ENCODE measurements at regions not wholly inside any gene's neighbourhood (a gene's known extent, or its start where the extent isn't known, plus 50 kb on each side); places are given as distances from the start of the nearest gene placed in this dataset.
"Not testable (repeated sequence)": the region's sequence is repeated elsewhere in the genome, so short reads cannot be mapped to it uniquely, and the experiment has no call there.

DNA sequence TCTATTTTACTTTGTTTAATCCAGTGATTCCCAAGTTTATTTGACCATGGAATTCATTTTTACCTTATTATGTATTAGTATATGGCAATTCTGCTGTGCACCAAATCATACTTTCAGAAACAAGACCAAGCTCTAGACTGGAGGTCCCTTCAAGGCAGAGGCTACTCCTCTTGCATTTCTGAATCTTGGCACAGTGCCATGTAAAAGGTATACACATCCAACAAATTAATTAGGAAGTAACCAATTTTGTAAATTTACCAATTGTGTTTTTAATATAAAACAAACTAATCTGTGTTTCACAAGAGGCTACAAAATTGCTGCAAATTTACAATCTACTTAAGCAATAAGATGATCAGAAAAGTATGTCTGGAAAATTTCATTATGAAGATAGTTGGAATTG is 712.2 kb upstream of the HS3ST1 start:
- DNase-seq, result no peak

DNA sequence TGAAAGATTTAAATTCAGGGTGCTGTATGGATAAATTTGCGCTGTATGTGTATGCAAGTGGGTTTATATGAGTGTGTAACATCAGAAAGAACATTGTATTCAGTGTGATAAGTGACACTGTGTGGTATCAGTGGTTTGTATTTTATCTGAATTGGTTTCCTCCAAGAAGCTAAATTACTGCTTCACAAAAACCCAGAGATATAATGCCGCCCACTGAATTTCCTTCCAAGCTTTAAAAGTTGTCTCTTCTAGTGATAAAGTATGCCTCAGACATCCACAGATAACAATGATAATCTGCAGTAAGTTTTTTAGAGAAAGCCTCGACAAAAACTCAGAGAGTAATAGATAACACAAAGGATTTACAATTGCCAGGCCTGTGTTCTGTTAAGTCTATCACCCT is 710.6 kb upstream of the HS3ST1 start:
- no peak for DNase-seq

DNA sequence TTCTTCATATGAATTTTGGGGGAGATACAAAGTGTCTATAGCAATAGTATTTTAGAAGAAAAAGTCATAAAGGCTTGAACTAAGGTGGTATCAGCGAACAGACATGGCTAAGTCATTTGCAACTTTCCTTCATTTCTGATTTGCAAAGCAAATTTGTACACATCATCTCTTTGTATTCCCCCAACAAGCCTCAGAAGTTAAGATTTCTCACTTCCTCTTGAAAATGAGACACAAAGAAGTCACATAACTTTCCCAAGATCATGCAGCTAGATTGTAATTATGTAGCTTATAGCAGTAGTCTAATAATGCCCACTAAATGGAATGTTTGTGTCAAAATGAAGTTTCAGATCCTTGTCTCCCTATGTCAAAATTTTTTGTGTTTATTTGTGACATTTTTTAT is 709.8 kb upstream of the HS3ST1 start:
- DNase-seq, result no peak

DNA sequence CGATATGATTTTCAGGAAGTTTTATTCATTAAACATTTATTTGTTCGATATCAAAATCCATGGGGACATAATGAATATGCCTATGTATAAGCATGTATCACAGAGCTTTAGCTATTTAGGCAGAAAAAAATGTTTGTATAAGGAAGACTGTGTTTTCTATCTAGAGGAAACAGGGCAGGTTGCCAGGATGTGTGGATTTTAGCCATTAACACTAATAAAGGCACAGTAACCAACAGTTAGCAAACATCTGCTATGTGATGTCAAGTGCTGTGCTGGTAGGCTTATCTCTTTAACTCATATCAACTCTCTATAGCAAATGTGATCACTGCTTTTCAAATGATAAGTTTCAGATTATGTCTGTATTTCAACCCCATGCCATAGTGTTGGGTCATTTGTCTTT is 708.9 kb upstream of the HS3ST1 start:
- DNase-seq, result no peak

DNA sequence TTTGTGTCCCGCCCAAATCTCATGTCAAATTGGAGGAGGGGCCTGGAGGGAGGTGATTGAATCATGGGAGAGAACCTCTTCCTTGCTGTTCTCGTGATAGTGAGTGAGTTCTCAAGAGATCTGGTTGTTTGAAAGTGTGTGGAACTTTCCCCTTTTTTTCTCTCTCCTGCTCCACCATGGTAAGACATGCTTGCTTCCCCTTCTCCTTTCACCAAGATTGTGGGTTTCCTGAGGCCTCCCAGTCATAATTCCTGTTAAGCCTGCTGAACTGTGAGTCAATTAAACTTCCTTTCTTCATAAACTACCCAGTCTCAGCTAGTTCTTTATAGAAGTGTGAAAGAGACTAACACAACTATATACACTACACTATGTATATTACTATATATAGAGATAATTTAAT is 697.8 kb upstream of the HS3ST1 start:
- no peak for DNase-seq

DNA sequence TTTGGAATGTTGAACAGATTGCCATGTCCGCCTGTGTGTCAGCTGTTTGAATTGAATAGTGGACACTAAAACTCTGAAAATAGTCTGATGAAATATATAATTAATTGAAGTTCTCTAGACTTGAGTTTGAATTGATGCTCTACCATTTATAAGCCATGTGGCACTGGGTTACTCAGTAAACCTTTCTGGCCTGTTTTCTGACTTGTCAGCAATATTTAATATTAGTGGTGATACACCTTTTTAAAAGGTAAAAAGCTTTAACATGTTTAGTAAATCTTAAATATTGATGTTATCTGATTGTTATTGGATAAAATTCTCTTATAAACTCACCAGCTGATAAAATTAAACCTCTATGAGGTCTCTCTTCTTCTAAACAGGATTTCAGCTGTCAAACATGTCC is 695.4 kb upstream of the HS3ST1 start:
- DNase-seq, result no peak

DNA sequence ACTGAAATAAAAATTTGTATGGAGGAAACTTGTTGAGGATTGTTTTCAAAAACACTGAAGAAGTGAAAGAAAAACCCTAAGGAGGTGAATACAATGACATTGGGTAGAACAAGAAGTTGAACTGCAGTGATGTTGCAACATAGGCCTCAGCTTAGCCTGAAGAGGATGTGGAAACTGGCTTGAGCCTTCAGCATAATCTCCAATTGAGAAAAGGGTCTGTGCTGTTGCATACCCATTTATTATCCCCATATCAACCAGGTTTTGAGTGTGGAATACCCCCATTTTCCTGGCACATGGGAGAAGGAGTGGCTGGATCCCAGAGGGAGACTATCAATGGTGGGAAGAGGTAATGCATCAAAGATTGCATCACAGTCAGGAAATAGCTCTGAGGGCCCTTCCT is 695.0 kb upstream of the HS3ST1 start:
- no peak for DNase-seq

DNA sequence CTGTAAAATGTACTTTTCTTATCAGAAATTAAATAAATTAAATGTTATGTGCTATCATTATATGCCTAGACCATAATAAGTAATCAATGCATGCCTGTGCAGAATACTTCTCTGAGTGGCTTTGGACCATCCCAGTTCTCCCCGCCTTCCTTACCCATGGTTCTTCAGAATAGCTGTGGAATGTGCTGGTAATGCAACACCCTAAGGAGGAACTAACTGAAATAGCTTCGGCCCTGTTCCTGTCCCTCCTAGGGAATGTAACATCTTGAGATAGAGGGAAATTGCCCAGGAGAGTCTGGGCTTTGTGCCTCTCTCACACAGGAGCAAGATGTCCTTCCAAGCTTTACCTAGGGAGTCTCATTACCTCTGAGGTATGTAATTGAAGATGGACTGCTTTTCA is 693.6 kb upstream of the HS3ST1 start:
- DNase-seq, result no peak

DNA sequence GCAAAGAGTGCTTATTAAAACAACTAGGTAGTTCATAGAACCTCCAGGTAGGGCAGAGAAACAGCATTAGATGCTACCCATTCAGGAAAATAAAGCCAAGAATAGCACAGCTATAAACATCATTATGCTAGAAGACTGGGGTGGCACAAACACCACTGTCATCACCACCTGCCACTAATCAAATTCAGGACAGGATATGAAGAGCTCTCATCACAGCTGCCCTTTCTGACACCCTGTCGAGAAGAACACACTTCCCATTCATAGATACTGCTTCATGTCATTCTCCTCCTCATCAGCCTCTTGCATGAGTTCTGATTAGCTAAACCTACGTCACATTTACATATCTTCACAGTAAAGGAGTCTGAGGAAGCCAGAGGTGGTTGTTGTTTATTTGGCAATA is 692.3 kb upstream of the HS3ST1 start:
- no peak for DNase-seq

DNA sequence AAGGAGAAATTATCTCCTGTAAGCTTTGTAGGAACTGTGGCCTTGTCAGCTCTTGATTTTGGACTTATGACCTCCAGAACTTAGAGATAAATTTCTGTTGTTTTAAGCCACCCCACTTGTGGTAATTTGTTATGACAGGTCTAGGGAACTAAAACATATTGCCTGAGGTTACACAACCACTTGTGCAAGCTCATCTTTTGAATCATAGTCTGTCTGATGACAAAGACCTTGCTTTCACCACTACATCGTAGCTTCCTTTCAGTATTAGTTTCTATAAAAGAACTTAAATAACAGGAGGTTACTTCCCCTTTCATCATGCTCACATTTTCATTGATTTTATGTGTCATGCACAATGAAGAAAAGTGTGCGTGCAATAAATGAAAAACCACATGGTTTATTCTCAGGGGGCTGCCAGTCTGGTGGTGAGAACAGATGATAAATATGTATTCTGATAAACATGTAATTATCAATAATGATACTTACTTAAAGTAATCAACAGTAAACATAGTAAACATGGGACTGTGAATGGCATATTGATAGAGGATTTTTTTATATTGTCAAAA is 690.0 kb upstream of the HS3ST1 start:
- no peak for DNase-seq

DNA sequence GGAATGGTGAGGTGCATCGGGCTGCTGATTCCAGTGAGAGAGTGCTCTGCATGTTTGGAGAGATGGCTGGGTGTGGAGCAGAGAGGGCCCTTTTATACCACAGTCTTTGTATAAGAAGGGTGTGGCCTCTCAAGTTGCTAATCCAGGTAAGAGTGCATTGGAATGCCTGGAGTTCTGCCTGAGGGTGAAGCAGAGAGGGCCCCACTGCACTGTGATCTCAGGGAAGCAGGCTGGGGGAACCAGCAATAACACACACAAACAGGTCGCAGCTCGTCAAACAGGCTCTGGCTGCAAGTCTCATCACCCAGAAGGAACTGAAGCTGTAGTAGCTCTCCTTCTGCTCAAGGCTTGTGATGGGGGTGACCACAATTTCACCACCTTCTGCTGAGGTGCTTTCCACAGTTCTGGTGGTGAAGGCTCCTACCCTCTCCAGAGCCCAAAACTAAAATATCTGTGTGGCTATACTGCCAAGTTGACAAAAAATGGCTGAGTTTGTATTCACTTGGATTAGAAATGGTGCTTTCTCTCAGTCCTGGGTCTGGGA is 687.4 kb upstream of the HS3ST1 start:
- no peak for DNase-seq

DNA sequence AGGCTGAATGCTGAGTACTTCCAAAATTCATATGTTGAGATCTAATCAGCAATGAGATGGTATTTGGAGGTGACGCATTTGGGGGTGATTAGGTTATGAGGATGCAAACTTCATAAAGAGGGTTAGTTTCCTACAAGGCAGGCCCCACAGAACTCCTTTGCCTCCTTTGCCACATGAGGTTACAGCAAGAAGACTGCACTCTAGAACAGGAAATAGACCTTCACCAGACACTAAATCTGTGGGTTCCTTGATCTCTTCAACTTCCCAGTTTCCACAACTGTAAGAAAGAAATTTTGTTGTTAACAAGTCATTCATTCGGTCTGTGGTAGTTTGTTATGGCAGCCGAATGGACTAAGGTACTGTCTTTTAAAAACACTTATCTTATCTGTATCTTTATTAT is 681.9 kb upstream of the HS3ST1 start:
- no peak for DNase-seq

DNA sequence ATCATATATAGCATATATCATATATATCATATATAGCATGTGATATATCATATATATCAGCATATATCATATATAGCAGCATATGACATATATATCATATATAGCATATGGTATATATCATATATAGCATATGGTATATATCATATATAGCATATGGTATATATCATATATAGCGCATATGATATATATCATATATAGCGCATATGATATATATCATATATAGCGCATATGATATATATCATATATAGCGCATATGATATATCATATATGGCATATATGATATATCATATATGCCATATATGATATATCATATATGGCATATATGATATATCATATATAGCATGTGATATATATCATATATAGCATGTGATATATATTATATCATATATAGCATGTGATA is 680.4 kb upstream of the HS3ST1 start:
- DNase-seq, result not testable (repeated sequence)

DNA sequence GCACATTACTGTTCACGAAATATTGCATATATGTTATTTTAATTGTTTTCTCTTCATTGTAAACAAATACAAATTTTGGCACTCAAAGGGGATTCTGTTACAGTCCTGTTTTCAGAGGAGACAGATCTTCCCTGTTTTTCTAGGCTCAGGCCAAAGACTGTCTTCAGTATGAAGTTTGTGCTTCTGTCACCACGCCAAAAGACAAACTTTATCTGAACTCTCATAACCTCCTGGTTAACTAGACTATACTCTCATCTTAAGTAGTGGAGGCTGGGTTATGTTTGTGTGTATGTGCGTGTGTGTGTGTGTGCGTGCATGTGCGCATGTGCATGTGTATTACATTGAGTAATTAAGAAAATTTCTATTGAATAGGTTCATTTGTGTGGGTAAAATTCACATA is 676.8 kb upstream of the HS3ST1 start:
- no peak for DNase-seq

DNA sequence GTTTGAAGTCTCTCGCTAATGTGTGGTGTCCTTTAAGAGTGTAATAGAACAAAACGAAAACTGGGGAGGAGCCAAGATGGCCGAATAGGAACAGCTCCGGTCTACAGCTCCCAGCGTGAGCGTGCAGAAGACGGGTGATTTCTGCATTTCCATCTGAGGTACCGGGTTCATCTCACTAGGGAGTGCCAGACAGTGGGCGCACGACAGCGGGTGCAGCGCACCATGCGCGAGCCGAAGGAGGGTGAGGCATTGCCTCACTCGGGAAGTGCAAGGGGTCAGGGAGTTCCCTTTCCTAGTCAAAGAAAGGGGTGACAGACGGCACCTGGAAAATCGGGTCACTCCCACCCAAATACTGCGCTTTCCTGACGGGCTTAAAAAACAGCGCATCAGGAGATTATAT is 661.2 kb upstream of the HS3ST1 start:
- not testable (repeated sequence) for DNase-seq

DNA sequence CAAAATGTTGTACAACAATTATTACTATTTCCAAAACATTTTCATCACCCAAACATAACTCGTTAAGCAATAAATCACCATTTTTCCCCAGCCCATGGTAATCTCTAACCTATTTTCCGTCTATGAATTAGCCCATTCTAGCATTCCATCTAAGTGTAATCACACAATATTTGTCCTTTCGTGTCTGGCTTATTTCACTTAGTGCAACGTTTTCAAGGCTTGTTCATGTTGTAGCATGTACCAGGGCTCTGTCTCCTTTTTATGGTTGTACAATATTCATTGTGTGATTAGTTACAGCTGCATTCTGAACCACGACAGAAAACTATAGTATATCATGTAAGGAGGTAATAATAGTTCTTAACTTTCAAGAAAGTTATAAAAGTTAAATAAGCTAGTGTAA is 656.0 kb upstream of the HS3ST1 start:
- DNase-seq, result no peak

DNA sequence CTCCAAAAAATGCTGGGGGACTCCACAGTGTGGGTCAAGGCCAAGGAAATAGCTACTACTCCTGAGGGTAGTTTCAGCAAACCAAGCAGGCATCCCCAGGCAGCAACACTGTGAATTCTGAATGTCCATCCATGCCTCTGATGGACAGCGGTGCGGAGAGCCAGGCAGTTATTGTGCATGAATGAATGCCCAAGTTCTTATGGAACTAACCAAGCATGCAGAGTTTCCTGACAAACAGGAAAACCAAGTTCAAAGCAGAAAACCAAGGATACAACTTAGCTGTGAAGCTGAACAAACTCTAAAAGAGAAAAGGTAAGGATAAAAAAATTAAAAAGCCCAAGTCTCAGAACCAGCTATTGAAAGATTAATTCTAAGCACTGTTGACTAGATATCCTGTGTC is 642.6 kb upstream of the HS3ST1 start:
- no peak for DNase-seq

DNA sequence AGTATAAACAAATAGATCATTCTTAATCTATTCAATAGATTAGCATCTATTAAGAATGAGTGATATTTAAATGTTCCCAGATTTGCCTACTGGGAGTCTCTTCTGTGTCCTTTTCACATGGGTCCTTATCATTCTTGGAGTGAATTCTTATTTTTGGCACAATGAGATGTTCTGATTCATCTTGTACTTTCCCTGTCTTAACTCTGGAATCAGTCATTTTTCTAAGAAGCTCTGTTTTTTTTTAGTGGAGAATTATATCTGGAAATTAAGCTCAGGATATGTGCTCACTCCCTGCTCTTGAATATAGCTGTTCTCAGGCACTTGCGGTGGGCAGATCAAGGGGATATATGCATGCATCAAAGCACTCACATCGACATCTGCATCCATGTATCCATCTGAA is 625.3 kb upstream of the HS3ST1 start:
- DNase-seq, result no peak

DNA sequence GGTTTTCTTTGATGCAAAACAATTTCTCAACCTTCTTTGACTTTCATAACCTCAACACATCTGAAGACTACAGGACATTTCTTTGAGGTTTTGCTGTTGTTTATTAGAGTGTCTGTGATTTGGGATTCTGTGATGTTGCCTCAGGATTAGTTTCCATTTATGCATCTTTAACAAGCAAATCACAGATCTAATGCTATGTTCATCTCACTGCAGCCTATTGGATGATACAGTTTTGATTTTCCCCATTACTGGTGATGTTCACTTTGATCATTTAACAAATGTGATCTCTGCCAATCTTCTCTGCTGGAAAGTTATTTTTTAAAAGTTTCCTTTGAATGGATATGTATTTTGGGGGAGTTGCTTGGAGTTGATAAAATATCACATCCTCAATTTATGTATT is 624.9 kb upstream of the HS3ST1 start:
- no peak for DNase-seq

DNA sequence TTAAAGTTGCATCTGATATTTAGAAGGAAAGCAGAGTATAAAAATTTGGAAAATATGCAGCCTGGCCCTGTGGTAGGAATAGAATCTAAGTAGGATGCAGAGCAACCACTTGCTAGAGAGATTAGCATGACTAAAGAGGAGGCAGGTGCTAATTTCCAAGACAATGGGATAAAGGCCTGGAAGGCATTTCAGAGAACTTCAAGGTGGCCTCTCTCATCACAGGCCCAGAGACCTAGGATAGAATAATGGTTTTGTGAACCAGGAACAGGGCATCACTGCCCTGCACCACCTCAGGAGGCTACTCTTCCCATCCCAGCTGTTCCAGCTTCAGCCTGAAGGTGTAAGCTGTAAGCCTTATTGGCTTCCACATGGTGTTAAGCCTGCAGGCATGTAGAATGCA is 621.7 kb upstream of the HS3ST1 start:
- no peak for DNase-seq

DNA sequence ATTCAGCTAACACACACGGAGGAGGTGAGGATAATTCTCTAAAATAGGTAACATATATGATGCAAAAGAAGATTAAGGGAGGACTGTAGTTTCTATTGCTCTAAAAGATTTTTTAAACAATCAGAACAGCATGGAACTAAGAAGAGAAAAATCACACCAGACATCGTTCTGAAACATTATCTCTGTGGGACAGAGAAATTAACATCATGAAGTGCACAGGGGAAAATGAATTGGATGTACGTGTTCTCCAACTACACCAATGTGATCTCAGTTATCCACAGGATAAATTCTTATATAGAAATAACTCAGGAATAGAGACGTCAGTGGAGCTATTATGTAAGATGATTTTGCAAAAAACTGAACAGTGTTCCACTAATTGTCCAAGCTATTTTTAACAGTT is 614.1 kb upstream of the HS3ST1 start:
- DNase-seq, result no peak

DNA sequence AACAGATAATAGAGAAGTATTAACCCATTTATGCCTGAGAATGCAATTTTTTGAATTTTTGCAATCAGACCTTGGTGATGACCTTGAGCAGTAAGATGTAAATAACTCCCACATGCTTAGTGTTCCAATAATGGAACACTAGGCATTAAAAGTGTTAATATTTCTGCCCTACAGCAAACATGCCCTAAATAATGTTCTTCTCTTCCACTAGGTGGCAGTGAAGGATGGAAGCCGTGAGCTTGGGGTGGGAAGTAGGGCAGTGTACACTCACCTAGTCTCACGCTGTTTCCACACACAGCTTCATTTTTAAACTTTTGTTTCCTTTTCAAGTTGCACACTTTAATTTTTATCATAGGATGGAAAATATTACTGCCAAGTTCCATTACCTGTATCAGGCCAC is 613.1 kb upstream of the HS3ST1 start:
- no peak for DNase-seq

DNA sequence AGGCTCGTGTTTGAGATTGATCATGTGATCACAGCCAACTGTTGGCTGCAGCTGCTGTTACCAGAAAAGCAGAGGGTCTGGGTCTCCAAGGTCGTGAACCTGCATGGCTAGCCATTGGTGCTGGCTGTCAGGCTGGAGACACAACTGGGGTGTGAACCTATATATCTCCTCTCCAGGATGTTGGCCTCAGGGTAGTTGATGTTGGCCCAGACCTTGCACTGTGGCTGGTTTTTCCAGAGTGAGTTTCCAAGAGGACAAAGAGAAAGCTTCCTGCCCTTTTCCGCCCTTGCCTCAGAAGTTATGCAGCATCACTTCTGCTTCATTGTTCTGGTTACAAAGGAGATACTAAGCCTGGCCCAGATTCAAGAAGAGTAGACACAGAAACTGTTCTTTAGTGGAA is 607.8 kb upstream of the HS3ST1 start:
- DNase-seq, result no peak

DNA sequence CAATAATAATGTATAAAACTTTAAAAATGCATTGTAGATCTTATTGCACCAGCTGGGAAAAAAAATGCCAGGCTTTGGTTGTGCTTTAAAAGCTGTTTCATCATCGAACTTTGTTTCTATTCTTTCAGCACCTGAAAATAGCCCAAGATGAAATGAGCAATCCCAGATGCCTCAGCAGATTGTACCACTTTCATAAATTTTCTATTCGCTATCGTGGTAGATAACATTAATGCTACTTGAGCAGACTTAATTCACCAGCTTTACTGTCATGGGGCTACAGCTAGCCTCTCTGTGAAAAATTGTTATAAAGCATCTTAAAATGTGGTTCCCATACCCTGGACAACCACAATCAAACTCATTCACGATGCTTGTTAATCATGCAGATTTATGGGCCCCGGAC is 599.6 kb upstream of the HS3ST1 start:
- no peak for DNase-seq

DNA sequence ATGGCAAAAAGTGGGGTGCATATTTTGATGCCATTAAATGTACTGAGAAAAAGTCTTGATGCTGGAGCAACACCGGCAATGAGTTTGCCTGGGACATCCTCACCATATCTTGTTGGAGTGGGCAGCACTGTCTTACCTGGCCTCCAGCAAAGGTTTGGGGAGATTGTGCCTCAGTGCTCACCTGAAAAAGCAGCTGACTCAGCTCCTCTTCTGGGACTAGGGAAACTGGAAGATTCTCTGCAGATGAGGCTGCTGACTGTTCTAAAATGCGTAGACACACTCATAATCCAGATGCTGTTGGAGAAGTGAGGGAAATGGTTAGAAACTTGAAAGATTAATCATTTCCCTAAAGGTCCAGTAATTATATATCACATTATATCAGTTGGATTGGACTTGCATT is 593.7 kb upstream of the HS3ST1 start:
- no peak for DNase-seq

DNA sequence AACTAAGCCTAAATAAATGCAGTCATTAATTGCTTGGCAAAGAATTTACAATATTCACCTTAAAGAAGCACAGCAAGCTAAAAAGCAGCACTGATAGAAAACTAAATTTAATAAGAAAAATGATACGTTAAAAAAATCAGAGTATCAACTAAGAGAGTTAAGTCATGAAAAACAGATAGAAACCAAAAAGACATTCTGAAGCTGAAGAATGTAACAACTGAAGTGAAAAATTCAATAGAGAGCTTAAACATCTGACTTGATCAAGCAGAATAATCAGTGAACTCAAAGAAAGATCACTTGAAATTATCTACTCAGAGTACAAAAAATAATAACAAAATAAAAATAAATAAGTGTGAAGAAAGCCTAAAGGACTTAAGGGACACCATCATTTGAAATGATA is 588.0 kb upstream of the HS3ST1 start:
- DNase-seq, result no peak

All from activated T-cell treated with anti-CD3 and anti-CD28 coated beads, Interleukin-2, amount 50 U/mL, for 1 hour (primary cell).